ENCODE measurements at regions not wholly inside any gene's neighbourhood (a gene's known extent, or its start where the extent isn't known, plus 50 kb on each side); places are given as distances from the start of the nearest gene placed in this dataset.

DNA sequence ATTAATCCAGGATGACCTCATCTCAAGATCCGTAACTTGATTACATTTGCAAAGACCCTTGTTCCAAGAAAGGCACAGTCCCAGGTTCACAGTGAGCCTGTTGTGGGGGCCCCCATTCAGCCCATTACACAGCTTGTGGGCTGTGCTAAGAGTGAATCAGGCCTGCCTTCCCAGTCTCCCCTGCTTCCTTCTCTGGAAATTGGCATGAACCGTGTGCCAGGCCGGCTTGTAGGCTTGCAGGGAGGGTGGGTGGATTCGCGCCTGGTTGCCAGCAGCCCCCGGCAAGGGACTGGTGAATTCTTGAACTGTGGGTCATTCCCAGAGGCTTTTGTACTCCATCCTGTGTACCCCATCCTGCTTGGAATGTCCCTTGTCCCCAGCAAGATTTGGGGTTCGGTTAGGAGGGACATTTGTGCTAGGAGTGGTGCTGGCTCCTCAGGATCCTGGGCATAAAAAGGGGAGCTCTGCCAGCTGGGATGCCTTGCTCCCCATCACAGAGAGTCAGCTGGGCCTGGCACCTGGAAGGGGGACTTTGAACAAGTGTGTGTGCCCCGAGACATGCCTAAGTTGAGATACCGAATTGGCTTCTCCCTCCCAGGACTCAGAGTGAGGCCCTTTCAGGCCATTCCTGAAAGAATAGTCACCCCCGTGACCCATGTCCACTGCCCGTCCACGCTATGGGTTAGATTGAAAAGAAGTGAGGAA lies 818.2 kb downstream of the BRD1 start:
- no peaks in the 10 kb centered on the region for H3K36me3 ChIP-seq
- no peaks in the 10 kb centered on the region for H3K27me3 ChIP-seq
- TF ChIP-seq, protein P1, sequence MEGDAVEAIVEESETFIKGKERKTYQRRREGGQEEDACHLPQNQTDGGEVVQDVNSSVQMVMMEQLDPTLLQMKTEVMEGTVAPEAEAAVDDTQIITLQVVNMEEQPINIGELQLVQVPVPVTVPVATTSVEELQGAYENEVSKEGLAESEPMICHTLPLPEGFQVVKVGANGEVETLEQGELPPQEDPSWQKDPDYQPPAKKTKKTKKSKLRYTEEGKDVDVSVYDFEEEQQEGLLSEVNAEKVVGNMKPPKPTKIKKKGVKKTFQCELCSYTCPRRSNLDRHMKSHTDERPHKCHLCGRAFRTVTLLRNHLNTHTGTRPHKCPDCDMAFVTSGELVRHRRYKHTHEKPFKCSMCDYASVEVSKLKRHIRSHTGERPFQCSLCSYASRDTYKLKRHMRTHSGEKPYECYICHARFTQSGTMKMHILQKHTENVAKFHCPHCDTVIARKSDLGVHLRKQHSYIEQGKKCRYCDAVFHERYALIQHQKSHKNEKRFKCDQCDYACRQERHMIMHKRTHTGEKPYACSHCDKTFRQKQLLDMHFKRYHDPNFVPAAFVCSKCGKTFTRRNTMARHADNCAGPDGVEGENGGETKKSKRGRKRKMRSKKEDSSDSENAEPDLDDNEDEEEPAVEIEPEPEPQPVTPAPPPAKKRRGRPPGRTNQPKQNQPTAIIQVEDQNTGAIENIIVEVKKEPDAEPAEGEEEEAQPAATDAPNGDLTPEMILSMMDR (IDR thresholded peaks at IDR 0.05) = no peak
- no peak for TF ChIP-seq POLR2A (IDR thresholded peaks at IDR 0.05)
- TF ChIP-seq EP300 (IDR thresholded peaks at IDR 0.05) = no peak
- H3K4me3 ChIP-seq = no peak overlapping the region
- H3K9me3 ChIP-seq = no peaks in the 10 kb centered on the region
- peaks cover 0 to 16% (median 0%) of the 10 kb centered on the region in 4 donors for H3K4me1 ChIP-seq
- DNase-seq (ENCODE audit: low spot score in 2 of 2) = no peak
- no peak overlapping the region for H3K27ac ChIP-seq
- 71 to 78% methylated on average over 12 of the region's 12 CpGs for WGBS, 2 donors

DNA sequence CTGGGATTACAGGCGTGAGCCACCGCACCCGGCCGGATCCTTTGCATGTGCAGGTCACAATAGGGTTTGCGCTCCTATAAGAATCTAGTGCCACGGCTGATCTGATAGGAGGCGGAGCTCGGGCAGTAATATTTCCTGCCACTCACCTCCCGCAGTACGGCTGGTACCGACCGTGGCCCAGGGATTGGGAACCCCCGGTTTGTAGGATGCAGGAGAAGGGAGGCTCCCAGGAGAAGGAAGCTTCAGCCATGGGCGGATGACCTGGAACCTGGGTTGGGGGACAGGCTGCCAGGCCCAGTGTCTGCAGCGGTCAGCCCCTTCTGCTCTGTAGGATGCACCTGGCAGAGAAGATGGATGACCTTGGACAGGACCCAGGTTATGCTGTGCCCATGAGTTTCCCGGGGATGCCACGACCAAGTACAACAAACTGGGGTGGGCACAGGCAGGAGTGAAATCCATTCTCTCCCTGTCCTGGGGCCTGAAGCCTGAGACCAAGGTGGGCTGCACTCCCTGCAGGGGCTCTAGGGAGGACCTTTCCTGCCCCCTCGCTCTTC lies 818.9 kb downstream of the BRD1 start:
- H3K27me3 ChIP-seq = no peaks in the 10 kb centered on the region
- H3K27ac ChIP-seq = no peak overlapping the region
- DNase-seq (ENCODE audit: low spot score in 2 of 2) = peak in 1 of 2 donors; percentile 9
- WGBS, 2 donors = 93 to 99% methylated on average over 16 to 18 of the region's 18 CpGs
- H3K36me3 ChIP-seq = no peaks in the 10 kb centered on the region
- H3K4me1 ChIP-seq = peaks cover 0 to 12% (median 0%) of the 10 kb centered on the region in 4 donors
- no peak overlapping the region for H3K4me3 ChIP-seq
- no peak for TF ChIP-seq POLR2A (IDR thresholded peaks at IDR 0.05)
- no peak for TF ChIP-seq EP300 (IDR thresholded peaks at IDR 0.05)
- TF ChIP-seq, protein P1 (IDR thresholded peaks at IDR 0.05) = no peak
- H3K9me3 ChIP-seq = no peaks in the 10 kb centered on the region

GRCh38 chr22:49007013-49007653 lies 820.5 kb downstream of the BRD1 start:
- Histone ChIP-seq H3K27ac (no peak overlapping the region), H3K27me3 (no peaks in the 10 kb centered on the region), H3K4me3 (no peak overlapping the region), H3K9me3 (peaks cover 0 to 13% (median 0%) of the 10 kb centered on the region in 4 donors), H3K4me1 (peaks cover 0 to 4% (median 0%) of the 10 kb centered on the region in 4 donors), H3K36me3 (no peaks in the 10 kb centered on the region)
- WGBS, 2 donors = 53 to 65% methylated on average over 8 to 12 of the region's 12 CpGs
- TF ChIP-seq, protein P1 (IDR thresholded peaks at IDR 0.05) = no peak
- no peak for TF ChIP-seq POLR2A (IDR thresholded peaks at IDR 0.05)
- no peak for TF ChIP-seq EP300 (IDR thresholded peaks at IDR 0.05)
- DNase-seq (ENCODE audit: low spot score in 2 of 2) = peak in 1 of 2 donors; percentile 5

DNA sequence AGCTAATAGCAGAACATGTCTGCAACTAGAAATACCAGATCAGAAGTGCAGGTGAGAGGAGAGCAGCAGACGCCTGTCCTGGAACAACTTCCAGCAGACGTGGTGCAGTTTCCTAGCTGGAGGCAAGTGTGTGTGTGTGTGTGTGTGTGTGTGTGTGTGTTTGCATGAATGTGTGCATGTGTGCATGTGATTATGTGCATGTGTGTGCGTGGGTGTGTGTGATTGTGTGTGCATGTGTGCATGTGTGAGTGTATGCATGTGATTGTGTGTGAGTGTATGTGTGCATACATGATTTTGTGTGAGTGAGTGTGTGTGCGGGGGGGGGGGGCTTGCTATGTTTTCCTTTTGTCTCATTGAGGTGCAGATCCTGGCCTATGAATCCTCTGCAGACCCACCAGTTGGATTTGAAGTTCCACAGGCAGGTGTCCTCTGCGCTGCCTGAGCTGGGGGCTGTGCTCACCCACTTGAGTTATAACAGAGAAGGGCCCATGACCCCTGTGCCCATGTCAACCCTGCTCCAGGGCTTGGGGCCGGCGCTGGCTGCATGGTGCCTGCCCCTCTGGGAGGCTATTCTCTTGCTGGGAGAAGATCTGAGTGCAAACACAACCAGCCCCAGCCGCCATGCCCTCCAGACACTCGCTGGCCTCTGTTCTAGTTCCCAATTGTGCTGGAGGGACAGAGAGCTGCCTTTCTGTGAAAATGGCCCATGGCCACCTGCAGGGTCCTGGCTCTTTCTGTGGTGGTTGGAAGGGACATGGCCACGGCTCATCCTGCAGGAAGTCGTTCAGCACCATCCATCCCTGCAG lies 821.3 kb downstream of the BRD1 start:
- WGBS, 2 donors = 79 to 91% methylated on average over 7 to 10 of the region's 11 CpGs
- no peak overlapping the region for H3K27ac ChIP-seq
- no peaks in the 10 kb centered on the region for H3K27me3 ChIP-seq
- no peaks in the 10 kb centered on the region for H3K36me3 ChIP-seq
- TF ChIP-seq, protein P1 (IDR thresholded peaks at IDR 0.05) = no peak
- TF ChIP-seq POLR2A (IDR thresholded peaks at IDR 0.05) = no peak
- H3K9me3 ChIP-seq = peaks cover 0 to 21% (median 0%) of the 10 kb centered on the region in 4 donors
- DNase-seq (ENCODE audit: low spot score in 2 of 2) = peak in 1 of 2 donors; percentile 7
- H3K4me1 ChIP-seq = no peaks in the 10 kb centered on the region
- H3K4me3 ChIP-seq = no peak overlapping the region

Measured in tibial nerve (tissue), 4 donors.